Activated CD4-positive, alpha-beta T cell treated with anti-CD3 and anti-CD28 coated beads, Interleukin-10, Interleukin-2, amounts not matched to agents 100 ng/mL and 50 ng/mL, durations not matched to agents 16 hours and 8 hours (primary cell): ENCODE measurements at regions not wholly inside any gene's neighbourhood (a gene's known extent, or its start where the extent isn't known, plus 50 kb on each side); places are given as distances from the start of the nearest gene placed in this dataset.
"Not testable (repeated sequence)": the region's sequence is repeated elsewhere in the genome, so short reads cannot be mapped to it uniquely, and the experiment has no call there.

Source experiments
- DNase-seq: peaks from one replicate; pipeline ENCODE4 v3.0.0-alpha.2; 2020

GRCh38 chr10:22824520-22824919, 103.3 kb upstream of the ARMC3 start:
- no peak for DNase-seq

DNA sequence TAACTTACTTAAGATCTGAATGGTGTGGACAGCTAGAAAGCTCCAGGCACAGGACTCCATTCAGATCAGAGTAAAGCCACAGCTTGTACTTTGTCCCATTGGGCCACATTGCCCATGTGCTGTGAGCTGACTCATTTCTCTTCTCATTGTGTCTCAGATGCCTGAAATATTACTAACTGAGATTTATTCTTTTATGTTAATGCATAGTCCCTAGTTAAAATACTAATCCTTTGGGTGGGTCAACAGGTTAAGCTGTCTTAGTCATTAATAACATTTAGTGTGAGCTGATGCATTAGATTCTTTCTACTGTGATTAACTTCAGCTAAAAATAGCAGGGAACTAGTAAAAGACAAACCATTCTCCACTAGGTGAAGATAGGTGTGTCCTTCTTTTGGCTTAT, 104.7 kb upstream of the ARMC3 start:
- DNase-seq = peak; percentile 6

DNA sequence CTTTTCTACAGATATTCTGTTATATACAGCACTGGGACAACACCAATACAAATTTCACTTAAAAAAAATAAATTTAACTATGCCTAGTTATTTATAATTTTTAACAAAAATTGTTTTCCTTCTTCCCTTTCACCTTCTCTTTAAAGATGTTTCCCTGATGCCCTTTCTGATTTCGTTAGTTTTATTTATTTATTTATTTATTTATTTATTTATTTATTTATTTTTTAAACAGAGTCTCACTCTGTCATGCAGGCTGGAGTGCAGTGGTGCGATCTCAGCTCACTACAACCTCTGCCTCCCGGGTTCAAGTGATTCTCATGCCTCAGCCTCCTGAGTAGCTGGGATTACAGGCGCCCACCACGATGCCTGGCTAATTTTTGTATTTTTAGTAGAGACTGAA, 105.9 kb upstream of the ARMC3 start:
- not testable (repeated sequence) for DNase-seq

DNA sequence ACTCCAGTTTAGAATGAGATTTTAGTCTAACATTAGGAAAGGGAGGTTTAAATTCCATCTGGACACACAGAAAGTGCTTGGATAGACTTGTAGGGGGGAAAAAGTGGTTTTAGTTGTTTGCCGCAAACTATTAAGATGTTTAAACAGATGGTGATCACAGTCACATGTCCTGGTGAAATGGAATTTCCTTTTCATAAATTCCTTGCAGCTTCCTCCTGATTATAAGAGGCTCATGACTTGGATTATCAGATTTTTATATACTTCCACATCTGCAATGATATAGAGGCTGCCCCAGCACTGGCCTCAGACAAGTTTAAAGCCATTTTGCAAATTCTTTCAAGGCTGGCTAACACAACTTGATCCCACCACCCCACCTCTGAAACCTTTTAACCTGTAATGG, 106.4 kb upstream of the ARMC3 start:
- DNase-seq = no peak

GRCh38 chr10:22816298-22816653, 101.9 kb upstream of the PIP4K2A start:
- peak; percentile 40 for DNase-seq

DNA sequence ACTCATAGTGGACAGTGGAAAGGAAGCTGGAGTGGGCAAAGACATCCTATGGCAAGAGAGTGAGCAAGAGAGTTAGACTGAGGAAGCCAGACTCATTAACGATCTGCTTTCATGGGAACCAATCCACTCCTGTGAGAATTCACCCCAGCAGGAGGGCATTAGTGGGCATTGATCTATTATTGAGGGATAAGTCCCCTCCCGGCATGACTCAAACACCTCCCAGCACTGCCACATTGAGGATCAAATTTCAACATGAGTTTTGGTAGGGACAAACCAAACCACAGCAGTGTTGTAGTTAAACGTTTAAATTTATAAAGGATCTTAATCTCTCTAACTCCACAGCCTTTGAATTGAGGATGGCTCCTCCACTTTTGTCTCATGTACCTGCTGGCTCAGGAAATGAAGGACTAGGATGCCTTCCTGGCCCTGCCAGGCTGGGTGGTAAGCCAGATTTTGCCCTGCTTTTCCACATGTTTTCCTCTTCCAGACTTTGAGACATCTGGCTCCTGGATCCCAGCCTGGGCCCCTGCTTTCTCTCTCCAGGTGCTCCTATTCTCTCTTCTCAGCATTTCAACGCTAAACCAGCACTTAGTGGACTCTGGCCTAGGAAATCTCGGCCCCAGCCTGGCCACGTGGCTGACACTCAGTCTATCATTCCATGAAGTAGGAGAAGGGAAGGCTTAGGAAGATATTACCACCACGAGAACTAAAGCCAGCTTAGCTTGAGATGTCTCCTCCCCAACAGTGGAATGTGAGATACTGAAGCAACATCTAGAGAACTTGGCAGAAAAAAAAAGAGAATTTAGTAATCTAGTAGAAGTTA, 96.5 kb upstream of the PIP4K2A start:
- no peak for DNase-seq

GRCh38 chr10:22807238-22807637, 92.9 kb upstream of the PIP4K2A start:
- no peak for DNase-seq

GRCh38 chr10:22805304-22805703, 90.9 kb upstream of the PIP4K2A start:
- no peak for DNase-seq

DNA sequence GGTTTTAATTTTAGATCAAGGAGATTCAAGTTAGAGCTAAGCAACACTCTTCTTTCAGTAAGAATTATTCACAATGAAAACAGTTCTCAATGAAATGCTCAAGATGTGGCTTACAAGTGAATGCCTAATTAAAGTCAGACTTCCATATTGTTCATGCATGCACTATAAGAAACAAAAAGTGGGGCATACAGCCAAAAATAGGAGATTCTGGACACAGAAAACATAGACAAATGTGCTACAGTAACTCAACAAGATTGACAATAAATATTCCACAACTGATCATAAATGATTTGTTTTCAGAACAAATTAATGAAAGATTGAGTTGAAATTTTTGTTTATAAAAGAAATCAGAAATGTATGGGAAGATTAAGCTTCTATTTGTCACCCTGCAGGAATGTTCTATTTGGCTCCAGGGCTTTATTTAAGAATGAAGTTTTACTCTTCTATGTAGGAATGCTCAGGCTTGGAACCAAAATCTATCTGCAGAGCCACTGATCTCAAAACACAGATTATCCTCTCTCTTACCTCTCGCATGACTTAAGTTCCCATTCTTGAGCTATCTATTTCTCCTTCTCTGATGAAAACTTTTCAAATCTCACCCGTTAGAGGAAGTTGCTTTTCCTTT, 89.0 kb upstream of the PIP4K2A start:
- DNase-seq = no peak

DNA sequence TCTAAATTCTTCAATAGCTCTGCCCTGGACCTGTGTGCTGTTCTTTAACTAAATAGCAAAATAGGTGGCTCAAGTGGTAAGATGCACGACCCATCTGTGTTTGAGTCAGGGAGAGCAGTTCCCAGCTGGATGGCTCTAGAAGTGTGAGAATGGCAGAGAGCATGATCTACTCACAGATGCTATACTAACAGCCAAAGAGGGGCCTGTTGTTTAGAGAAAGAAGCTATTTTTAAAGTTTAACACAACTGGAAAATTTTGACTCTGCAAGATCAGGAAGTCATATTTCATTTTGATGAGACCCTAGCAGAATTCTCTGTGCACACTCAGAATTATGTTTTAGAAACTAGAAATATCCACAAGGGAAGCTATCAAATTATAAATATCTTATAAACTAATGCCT, 87.4 kb upstream of the PIP4K2A start:
- DNase-seq = no peak

- not testable (repeated sequence) for DNase-seq
These were observed 83.4 kb upstream of the PIP4K2A start for GRCh38 chr10:22797796-22798195.

DNA sequence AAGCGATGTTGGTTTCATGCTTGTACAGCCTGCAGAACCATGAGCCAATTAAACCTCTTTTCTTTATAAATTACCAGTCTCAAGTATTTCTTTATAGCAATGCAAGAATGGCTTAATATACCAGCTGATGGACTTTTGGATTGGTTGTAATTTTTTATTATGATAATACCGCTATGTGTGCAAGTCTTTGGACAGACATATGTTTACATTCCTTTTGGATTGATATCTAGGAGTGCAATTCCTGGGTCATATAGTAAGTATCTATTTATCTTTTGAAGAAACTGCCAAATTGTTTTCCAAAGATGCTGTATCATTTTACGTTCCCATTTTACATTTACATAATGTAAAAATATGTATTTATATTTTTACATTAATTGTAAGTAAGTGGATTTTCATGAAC, 81.2 kb upstream of the PIP4K2A start:
- no peak for DNase-seq

- no peak for DNase-seq
These were observed 77.8 kb upstream of the PIP4K2A start for GRCh38 chr10:22792161-22792560.

DNA sequence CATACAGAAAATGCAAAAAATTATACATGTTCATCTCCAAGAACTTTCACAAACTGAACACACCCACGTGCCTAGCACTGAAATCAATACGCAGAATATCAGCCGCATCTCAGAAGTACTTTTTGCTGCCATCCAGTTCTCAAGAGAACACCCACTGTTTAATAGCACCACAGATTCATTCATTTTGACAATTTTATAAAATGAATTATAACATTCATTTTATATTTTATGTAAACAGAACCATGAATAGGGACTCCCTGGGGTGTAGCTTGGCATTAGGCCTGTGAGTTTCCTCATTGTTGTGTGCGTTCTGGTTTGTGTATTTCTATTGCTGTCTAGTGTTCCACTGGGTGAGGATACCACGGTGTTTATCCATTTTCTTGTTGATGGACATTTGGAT, 77.3 kb upstream of the PIP4K2A start:
- DNase-seq = no peak

GRCh38 chr10:22784668-22785067, 70.3 kb upstream of the PIP4K2A start:
- peak; percentile 11 for DNase-seq

- DNase-seq = no peak
These were observed 69.4 kb upstream of the PIP4K2A start for GRCh38 chr10:22783807-22784206.

DNA sequence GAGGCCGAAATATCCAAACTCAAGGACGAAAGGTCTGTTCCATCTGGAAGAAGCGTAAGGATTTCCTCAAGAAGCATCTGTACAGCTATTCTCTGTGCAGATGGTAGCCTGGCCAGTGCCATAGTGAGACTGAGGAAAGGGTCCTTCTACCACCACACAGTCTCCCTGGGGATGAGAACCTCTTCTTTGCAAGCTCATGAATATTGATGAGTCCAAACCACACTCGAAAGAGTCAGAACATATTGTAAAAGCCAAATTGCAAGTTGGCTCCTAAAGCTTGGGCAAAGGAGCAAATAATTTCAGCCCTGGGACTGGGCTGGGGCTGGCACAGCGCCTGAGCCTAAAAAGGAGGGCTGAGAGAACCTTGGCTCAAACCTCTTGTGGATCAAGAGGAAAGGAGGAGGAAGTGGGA, 66.1 kb upstream of the PIP4K2A start:
- no peak for DNase-seq

DNA sequence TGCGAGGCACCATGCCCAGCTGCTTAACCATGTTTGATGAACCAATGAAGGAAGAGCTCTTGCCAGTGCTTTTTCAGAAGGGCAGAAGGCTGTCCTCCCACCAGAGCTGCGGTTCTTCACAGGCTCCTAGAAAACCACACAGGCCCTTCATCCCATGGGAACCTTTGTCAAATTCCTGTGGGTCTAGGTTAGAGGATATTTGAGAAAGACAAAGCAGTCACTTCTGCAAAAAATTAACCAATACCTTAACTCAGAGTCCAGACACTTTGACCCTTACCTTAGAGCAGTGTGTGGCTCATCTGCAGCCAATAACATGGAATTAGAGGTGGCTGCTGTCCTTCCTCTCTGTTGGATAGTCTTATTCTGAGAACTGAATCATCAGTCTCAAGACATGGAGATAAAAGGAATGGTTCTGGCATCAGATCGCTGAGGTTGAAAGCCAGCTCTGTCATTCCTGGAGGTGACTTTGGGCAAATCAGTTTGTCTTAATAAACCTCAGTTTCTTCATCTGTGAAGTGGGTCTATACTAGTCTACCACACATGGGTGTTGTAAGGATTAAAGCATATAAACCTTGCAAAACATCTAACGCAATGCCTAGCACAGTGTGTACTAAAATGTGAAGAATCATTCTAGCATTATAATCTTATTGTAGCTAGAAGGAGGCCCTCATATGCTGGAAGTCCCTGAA, 65.1 kb upstream of the PIP4K2A start:
- DNase-seq = no peak

- DNase-seq = no peak
These were observed 59.7 kb upstream of the PIP4K2A start for GRCh38 chr10:22774102-22774501.

DNA sequence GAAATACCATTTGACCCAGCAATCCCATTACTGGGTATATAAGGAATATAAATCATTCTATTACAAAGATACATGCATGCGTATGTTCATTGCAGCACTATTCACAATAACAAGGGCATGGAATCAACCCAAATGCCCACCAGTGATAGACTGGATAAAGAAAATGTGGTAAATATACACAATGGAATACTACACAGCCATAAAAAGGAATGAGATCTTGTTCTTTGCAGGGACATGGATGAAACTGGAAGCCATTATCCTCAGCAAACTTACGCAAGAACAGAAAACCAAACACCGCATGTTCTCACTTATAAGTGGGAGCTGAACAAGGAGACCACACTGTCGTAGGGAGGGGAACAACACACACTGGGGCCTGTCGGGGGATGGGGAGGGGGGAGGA, 57.3 kb upstream of the PIP4K2A start:
- DNase-seq = not testable (repeated sequence)

GRCh38 chr10:22770270-22770669, 55.9 kb upstream of the PIP4K2A start:
- no peak for DNase-seq

GRCh38 chr10:22767859-22768258, 53.5 kb upstream of the PIP4K2A start:
- DNase-seq = no peak

GRCh38 chr10:22766693-22767092, 52.3 kb upstream of the PIP4K2A start:
- no peak for DNase-seq
